Epithelial cell of proximal tubule (primary cell): ENCODE measurements at regions not wholly inside any gene's neighbourhood (a gene's known extent, or its start where the extent isn't known, plus 50 kb on each side); places are given as distances from the start of the nearest gene placed in this dataset.

Source experiments
- DNase-seq: peaks from one replicate; pipeline ENCODE4 v3.0.0-alpha.2; 2011; ENCODE audit warnings: low read depth
- H3K4me3 ChIP-seq: 2 replicates; pipeline ENCODE4 v1.5.1; 2011; ENCODE audit warnings: low read depth, mild to moderate bottlenecking, low read length
- TF ChIP-seq, protein P1 (sequence below): conservative IDR thresholded peaks from 2 replicates; pipeline ENCODE4 v1.5.1; 2012; ENCODE audit warnings: low read depth, mild to moderate bottlenecking, low read length

DNA sequence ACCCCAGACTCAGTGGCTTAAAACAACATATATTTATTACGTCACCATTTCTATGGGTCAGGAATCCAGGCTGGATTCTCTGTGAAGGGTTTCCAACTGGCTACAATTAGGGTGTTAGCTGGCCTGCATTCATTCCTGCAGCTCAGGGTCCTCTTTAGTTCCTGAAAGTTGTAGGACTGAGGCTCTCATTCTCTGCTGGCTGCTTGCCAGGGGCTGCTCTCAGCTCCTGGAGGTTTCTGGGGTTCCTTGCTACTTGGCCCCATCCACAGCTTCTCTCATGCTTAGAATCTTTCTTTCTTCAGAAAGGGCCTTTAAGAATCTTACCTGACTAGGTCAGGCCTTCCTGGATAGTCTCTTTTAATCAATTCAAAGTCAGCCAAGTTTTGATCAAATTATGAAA lies 424.6 kb downstream of the GADD45G start:
- H3K4me3 ChIP-seq: no peak overlapping the region
- TF ChIP-seq, protein P1, sequence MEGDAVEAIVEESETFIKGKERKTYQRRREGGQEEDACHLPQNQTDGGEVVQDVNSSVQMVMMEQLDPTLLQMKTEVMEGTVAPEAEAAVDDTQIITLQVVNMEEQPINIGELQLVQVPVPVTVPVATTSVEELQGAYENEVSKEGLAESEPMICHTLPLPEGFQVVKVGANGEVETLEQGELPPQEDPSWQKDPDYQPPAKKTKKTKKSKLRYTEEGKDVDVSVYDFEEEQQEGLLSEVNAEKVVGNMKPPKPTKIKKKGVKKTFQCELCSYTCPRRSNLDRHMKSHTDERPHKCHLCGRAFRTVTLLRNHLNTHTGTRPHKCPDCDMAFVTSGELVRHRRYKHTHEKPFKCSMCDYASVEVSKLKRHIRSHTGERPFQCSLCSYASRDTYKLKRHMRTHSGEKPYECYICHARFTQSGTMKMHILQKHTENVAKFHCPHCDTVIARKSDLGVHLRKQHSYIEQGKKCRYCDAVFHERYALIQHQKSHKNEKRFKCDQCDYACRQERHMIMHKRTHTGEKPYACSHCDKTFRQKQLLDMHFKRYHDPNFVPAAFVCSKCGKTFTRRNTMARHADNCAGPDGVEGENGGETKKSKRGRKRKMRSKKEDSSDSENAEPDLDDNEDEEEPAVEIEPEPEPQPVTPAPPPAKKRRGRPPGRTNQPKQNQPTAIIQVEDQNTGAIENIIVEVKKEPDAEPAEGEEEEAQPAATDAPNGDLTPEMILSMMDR: no peak
- DNase-seq: no peak

DNA sequence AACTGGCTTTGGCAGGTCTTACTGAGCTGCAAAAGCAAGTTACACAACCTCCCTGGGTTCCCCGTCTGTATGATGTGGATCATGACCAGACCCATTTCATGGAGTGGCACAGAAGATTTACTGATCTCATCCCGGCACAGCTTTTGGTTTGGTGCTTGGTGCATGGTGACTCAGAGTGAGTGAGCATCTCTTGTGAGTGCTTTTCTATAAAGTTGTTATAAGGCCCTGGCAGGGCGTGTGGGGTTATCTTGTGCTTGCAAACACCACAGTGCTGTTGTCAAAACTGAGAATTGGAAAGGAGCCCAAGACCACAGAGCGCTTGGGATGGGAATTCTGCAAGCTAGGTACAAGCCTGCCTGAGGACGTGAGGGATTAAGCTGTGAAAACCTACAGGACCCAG lies 425.2 kb downstream of the GADD45G start:
- no peak for DNase-seq
- TF ChIP-seq, protein P1: no peak
- no peak overlapping the region for H3K4me3 ChIP-seq

DNA sequence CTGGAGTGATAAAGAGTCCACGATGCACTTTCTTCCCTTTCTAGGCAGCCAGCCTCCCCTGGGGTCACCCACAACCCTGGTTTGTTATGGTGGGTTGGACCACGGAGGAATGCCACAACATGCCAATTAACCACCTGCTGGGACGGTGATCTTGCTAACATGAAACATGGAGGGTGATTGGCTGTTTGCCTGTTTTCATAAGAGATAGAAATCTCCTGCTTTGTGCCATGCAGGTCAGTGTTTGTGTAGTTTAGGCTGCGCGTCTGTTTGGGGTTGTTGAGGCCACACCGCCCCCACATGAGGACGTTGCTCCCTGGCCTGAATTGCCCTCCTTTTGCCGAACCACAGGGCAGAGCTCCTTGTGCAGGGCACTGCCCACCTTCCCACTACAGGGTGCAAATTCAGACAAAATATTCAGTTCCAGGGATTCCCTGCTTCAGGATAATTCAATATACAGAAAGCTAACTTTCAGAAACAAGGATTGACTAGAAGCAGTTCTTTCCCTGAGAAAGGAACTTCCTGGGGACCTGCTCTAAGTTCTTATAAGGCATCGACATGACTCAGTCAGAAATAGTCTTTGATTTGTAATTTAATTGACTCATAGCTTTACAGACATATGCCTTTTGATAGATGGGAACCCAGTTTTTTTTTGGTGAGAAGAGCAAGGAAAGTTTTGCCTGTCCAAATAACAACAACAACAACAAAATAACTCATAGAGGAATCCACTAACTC lies 427.6 kb downstream of the GADD45G start:
- no peak overlapping the region for H3K4me3 ChIP-seq
- TF ChIP-seq, protein P1: no peak
- DNase-seq: no peak

DNA sequence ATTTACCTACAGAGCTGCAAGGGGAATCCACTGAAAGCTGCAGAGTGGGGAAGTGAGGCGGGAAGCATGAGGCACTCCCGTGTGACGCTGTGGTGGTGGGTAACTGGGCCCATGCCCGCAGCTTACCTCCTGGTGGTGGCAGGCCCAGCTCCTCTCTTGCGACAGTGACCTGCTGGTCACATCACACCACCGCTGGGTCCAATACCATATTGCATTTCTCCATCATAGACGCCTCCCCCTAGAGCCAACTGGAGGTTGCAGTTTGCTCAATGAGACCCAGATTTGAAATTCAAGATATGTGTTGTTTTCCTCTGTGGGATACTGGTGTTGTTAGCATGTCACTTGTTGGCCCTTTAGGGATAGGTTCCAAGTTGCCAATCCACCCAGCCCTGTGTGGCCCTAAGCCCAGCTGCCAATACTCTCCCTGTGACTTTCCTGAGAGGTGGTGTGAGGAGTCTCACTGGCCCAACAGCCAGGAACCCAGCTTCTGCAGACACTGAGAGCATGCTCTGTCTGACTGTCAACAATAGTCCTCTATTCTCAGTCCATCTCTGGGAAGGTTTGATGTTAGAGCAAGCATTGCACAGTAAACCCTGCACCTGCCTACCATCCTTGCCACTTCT lies 428.3 kb downstream of the GADD45G start:
- TF ChIP-seq, protein P1: no peak
- no peak overlapping the region for H3K4me3 ChIP-seq
- DNase-seq: no peak

DNA sequence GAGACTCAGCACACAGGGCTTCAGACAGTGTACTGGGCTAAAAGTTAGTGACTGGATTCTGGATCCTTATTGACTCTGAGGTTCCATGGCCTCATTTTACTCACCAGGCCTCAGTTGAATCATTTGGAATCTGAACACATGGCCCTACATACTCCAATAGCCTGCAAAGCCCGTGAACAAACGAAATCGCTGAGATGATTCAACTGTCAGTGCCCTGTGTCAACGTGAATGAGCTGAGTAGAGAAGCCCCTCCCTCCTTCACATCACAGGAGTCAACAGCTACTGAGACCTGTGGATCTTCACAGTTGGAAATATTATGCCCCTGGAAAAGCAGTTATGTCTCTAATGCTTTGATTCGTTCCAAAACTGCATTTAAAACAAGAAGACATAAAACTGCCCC lies 429.3 kb downstream of the GADD45G start:
- no peak overlapping the region for H3K4me3 ChIP-seq
- TF ChIP-seq, protein P1: no peak
- DNase-seq: no peak

DNA sequence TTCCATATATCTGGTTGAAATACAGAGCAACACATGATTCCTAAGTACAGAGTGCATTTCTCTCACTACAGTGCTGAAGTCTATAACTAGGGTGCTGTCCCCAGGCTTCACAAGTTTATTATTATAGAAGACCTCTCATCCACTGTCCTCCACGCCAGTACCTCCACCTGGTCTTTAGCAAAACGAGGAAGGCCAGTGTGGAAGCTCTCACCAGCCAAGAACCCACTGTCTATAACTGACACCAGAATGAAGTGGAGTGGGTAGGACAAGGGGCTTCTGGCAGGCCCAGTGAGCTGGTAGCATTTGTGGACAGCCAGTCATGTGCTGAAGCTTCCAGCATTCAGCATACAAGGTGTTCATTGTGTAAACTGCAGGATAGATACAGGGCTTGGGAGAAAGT lies 430.7 kb downstream of the GADD45G start:
- no peak overlapping the region for H3K4me3 ChIP-seq
- no peak for DNase-seq
- TF ChIP-seq, protein P1: no peak

DNA sequence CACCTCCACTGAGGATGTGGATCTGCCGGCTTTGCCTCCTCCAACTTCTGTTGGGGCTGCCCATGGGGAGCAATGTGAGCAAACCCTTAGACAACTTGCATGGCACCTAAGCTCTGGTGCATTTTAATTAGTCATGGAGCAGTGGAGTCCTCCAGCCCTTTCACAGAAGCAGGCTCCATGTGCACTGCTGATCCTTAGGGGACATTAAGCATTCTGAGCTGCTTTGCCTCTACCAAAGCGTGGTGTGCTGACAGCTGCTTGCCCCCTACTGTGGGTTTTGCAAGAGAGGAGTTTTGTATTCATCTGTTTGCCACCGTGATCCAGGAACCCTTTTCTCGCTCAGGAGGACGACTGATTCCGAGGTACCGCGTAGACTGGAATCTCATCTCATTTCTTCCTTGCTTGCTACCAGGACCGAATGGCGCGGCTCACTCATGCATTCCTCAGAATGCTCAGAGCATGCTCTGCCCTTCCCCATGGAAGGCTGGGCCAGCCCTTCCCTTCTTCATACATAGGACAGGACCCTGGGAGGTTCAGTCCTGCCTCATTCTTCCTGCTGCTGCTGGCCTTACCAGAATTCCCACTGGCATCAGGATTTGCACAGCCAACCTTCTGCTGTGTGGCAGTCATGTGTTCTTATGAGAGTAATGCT lies 432.5 kb downstream of the GADD45G start:
- DNase-seq: no peak
- TF ChIP-seq, protein P1: no peak
- no peak overlapping the region for H3K4me3 ChIP-seq
